WTC11 (cell line): ENCODE measurements at regions not wholly inside any gene's neighbourhood (a gene's known extent, or its start where the extent isn't known, plus 50 kb on each side); places are given as distances from the start of the nearest gene placed in this dataset.

Experiments
- ATAC-seq: fragments of 200-7000 bp; cut with Tn5 transposase; 2 replicates; pipeline ENCODE4 v1.10.0; 2021; ENCODE audit warnings: mild to moderate bottlenecking, moderate library complexity
- CTCF ChIA-PET: fragments of 300-600 bp; sonication (Branson Sonifier 250); formaldehyde crosslinking; loops from one replicate; lab custom pipeline; 2021; ENCODE audit warnings: antibody characterized with exemption; lab: Charles Lee
- POLR2A ChIA-PET: fragments of 350-600 bp; sonication (Branson Sonifier 250); formaldehyde crosslinking; loops from one replicate; lab custom pipeline; 2021; ENCODE audit warnings: antibody characterized with exemption; lab: Charles Lee
- DNase-seq: peaks from one replicate; pipeline ENCODE4 v3.0.0; 2021; ENCODE audit warnings: low spot score
- H3K27ac Mint-ChIP-seq: 2 replicates; pipeline ENCODE4 v1.8.0; 2021; ENCODE audit warnings: mixed read lengths
- H3K27me3 Mint-ChIP-seq: 2 replicates; pipeline ENCODE4 v1.8.0; 2021; ENCODE audit warnings: low read depth, mild to moderate bottlenecking, moderate library complexity, mixed read lengths
- H3K36me3 Mint-ChIP-seq: 2 replicates; pipeline ENCODE4 v1.8.0; 2021; ENCODE audit warnings: mixed read lengths
- H3K4me1 Mint-ChIP-seq: 2 replicates; pipeline ENCODE4 v1.8.0; 2022; ENCODE audit warnings: mixed read lengths
- H3K4me3 Mint-ChIP-seq: 2 replicates; pipeline ENCODE4 v1.8.0; 2021; ENCODE audit warnings: mild to moderate bottlenecking, moderate library complexity, mixed read lengths
- H3K9me3 Mint-ChIP-seq: 2 replicates; pipeline ENCODE4 v1.8.0; 2021; ENCODE audit warnings: mixed read lengths
- ARID4B ChIP-seq: sonication (generic); formaldehyde crosslinking; IDR thresholded peaks from 2 replicates; pipeline ENCODE4 v1.8.0; 2023; ENCODE audit warnings: missing genetic modification reagents, mild to moderate bottlenecking, borderline replicate concordance
- CDX4 ChIP-seq: fragments of 250-450 bp; sonication (Bioruptor Pico); IDR thresholded peaks from 2 replicates; pipeline ENCODE4 v1.9.0; 2021; ENCODE audit warnings: moderate library complexity, mild to moderate bottlenecking, inconsistent platforms, borderline replicate concordance
- CREB1 ChIP-seq: sonication (generic); formaldehyde crosslinking; IDR thresholded peaks from 2 replicates; pipeline ENCODE4 v1.8.0; 2023; ENCODE audit warnings: mild to moderate bottlenecking, missing genetic modification reagents
- E2F5 ChIP-seq: sonication (generic); formaldehyde crosslinking; IDR thresholded peaks from 2 replicates; pipeline ENCODE4 v1.8.1; 2022; ENCODE audit warnings: mild to moderate bottlenecking, moderate library complexity, missing genetic modification reagents
- FOXJ3 ChIP-seq: sonication (generic); formaldehyde crosslinking; IDR thresholded peaks from 2 replicates; pipeline ENCODE4 v1.9.0; 2021; ENCODE audit warnings: missing genetic modification reagents, mild to moderate bottlenecking, borderline replicate concordance
- GABPB1 ChIP-seq: sonication (generic); formaldehyde crosslinking; IDR thresholded peaks from 2 replicates; pipeline ENCODE4 v1.8.1; 2023; ENCODE audit warnings: mild to moderate bottlenecking, missing genetic modification reagents
- GTF2I ChIP-seq: fragments of 250-450 bp; sonication (Bioruptor Pico); conservative IDR thresholded peaks from 2 replicates; pipeline ENCODE4 v1.4.0; 2021; ENCODE audit warnings: mild to moderate bottlenecking
- PRDM15 ChIP-seq: sonication (generic); formaldehyde crosslinking; IDR thresholded peaks from 2 replicates; pipeline ENCODE4 v1.8.0; 2022; ENCODE audit warnings: missing genetic modification reagents
- TP53 ChIP-seq: sonication (generic); formaldehyde crosslinking; IDR thresholded peaks from 2 replicates; pipeline ENCODE4 v1.8.1; 2023; ENCODE audit warnings: mild to moderate bottlenecking, missing genetic modification reagents
- ZBTB43 ChIP-seq: sonication (generic); formaldehyde crosslinking; IDR thresholded peaks from 2 replicates; pipeline ENCODE4 v1.8.1; 2023; ENCODE audit warnings: mild to moderate bottlenecking, missing genetic modification reagents
- ZMAT4 ChIP-seq: fragments of 250-450 bp; sonication (Bioruptor Pico); IDR thresholded peaks from 2 replicates; pipeline ENCODE4 v1.9.0; 2021; ENCODE audit warnings: mild to moderate bottlenecking
- ZNF121 ChIP-seq: sonication (generic); formaldehyde crosslinking; IDR thresholded peaks from 2 replicates; pipeline ENCODE4 v1.8.0; 2023; ENCODE audit warnings: missing genetic modification reagents
- ZNF138 ChIP-seq: sonication (generic); formaldehyde crosslinking; conservative IDR thresholded peaks from 2 replicates; pipeline ENCODE4 v1.8.1; 2022; ENCODE audit warnings: mild to moderate bottlenecking, moderate library complexity, missing genetic modification reagents
- ZNF425 ChIP-seq: fragments of 250-450 bp; sonication (Bioruptor Pico); conservative IDR thresholded peaks from 2 replicates; pipeline ENCODE4 v1.9.0; 2021; ENCODE audit warnings: mild to moderate bottlenecking

GRCh38 chr11:19466314-19466713, 225.6 kb upstream of the E2F8 start:
- Mint-ChIP-seq H3K4me3 (no peak overlapping the region), H3K27me3 (no peaks in the 10 kb centered on the region; the same call in 1 of the 2 replicates), H3K36me3 (no peaks in the 10 kb centered on the region), H3K9me3 (no peaks in the 10 kb centered on the region), H3K27ac (no peak overlapping the region), H3K4me1 (peaks cover 13% of the 10 kb centered on the region)
- CTCF ChIA-PET, result no interaction called here
- POLR2A ChIA-PET, result no interaction called here
- no peak for DNase-seq
- ATAC-seq, result no peak
- TF ChIP-seq GABPB1 (no peak), ZNF425 (CRISPR knock-in tag) (no peak)

GRCh38 chr11:19463976-19464375, 223.2 kb upstream of the E2F8 start:
- no peaks in the 10 kb centered on the region for H3K36me3 Mint-ChIP-seq
- no peaks in the 10 kb centered on the region for H3K9me3 Mint-ChIP-seq
- no peak overlapping the region for H3K4me3 Mint-ChIP-seq
- POLR2A ChIA-PET, result no interaction called here
- H3K4me1 Mint-ChIP-seq, result no peaks in the 10 kb centered on the region
- TF ChIP-seq PRDM15 (CRISPR knock-in tag) (no peak), ZNF121 (CRISPR knock-in tag) (no peak), E2F5 (CRISPR knock-in tag) (no peak), ZNF138 (no peak), CREB1 (no peak), CDX4 (CRISPR knock-in tag) (no peak), GTF2I (CRISPR knock-in tag) (no peak), FOXJ3 (no peak), ZNF425 (CRISPR knock-in tag) (no peak), ZMAT4 (no peak)
- no peak overlapping the region for H3K27ac Mint-ChIP-seq
- CTCF ChIA-PET, result no interaction called here
- DNase-seq, result no peak
- ATAC-seq, result no peak
- H3K27me3 Mint-ChIP-seq, result no peaks in the 10 kb centered on the region; the same call in 1 of the 2 replicates

GRCh38 chr11:19460718-19461405, 220.1 kb upstream of the E2F8 start:
- Mint-ChIP-seq H3K4me1 (peaks cover 21% of the 10 kb centered on the region), H3K27ac (no peak overlapping the region), H3K36me3 (no peaks in the 10 kb centered on the region), H3K9me3 (no peaks in the 10 kb centered on the region), H3K4me3 (no peak overlapping the region), H3K27me3 (no peaks in the 10 kb centered on the region)
- DNase-seq (no peak), ATAC-seq (no peak)
- POLR2A ChIA-PET, result interaction anchor here (1.1 kb wide), 1 partner anchor 12 kb away, joined by 6 read pairs; no protein-coding TSS in a partner anchor
- CTCF ChIA-PET, result no interaction called here
- TF ChIP-seq TP53 (CRISPR knock-in tag) (no peak), ARID4B (CRISPR knock-in tag) (no peak), ZBTB43 (CRISPR knock-in tag) (no peak)
